GM12878 (cell line): ENCODE measurements at regions not wholly inside any gene's neighbourhood (a gene's known extent, or its start where the extent isn't known, plus 50 kb on each side); places are given as distances from the start of the nearest gene placed in this dataset.

Experiments
- ATAC-seq: fragments of 200-7000 bp; cut with Tn5 transposase; 3 replicates; pipeline ENCODE4 v1.9.1; 2020; ENCODE audit warnings: mild to moderate bottlenecking, moderate library complexity
- BruUV-seq: library from RNA; stranded (reverse); fragments of 400-500 nt; replicated peaks from 2 replicates; lab custom pipeline; 2021; lab: Mats Ljungman, UMichigan
- CTCF ChIA-PET: fragments of 300-600 bp; sonication (Branson Sonifier 250); formaldehyde crosslinking; extraction: SDS; loops from one replicate; lab custom pipeline; 2021; ENCODE audit warnings: inconsistent platforms; lab: Yijun Ruan, JAX
- POLR2A ChIA-PET: fragments of 350-600 bp; formaldehyde crosslinking; extraction: SDS; loops from one replicate; lab custom pipeline; 2021; ENCODE audit warnings: inconsistent platforms; lab: Charles Lee
- RAD21 ChIA-PET: fragments of 300-600 bp; sonication (Branson Sonifier 250); formaldehyde crosslinking; loops from one replicate; lab custom pipeline; 2023; ENCODE audit warnings: antibody characterized with exemption; ENCODE audit not compliant: unreplicated experiment; lab: Charles Lee
- SMC1A ChIA-PET: fragments of 300-600 bp; sonication (Branson Sonifier 250); formaldehyde crosslinking; loops from one replicate; lab custom pipeline; 2023; ENCODE audit not compliant: unreplicated experiment, uncharacterized antibody; lab: Charles Lee
- DNase-seq: peaks from one replicate; pipeline ENCODE4 v3.0.0-alpha.2; 2011; ENCODE audit warnings: low read depth, low spot score
- FAIRE-seq: peaks from 3 replicates; lab custom pipeline; 2011; peaks lifted over from hg19 to GRCh38; lab: Jason Lieb, UNC
- H2AFZ ChIP-seq: 2 replicates; pipeline ENCODE4 v1.6.0; 2011; ENCODE audit warnings: low read depth, low read length, control low read depth; ENCODE audit not compliant: control insufficient read depth
- H3K27ac ChIP-seq: 2 replicates; pipeline ENCODE4 v1.5.1; 2011; ENCODE audit warnings: control low read depth; ENCODE audit not compliant: control insufficient read depth, insufficient read depth
- H3K27me3 ChIP-seq, 2 experiments: replicated peaks in 1 of 2; 2 replicates each; pipeline versions ENCODE4 v1.6.0 to v1.6.1; 2011; ENCODE audit warnings: low read length in 1 of 2; ENCODE audit not compliant: control insufficient read depth in 2 of 2, insufficient read depth in 2 of 2
- H3K36me3 ChIP-seq, 2 experiments: 2 replicates each; pipeline ENCODE4 v1.5.1; 2011; ENCODE audit warnings: low read length in 1 of 2; ENCODE audit not compliant: control insufficient read depth in 2 of 2, insufficient read depth in 2 of 2
- H3K4me1 ChIP-seq: 2 replicates; pipeline ENCODE4 v1.6.1; 2011; ENCODE audit warnings: mild to moderate bottlenecking, low read length, moderate library complexity, mixed read lengths; ENCODE audit not compliant: control insufficient read depth, insufficient read depth
- H3K4me2 ChIP-seq: 2 replicates; pipeline ENCODE4 v1.6.0; 2011; ENCODE audit warnings: control low read depth; ENCODE audit not compliant: control insufficient read depth, insufficient read depth
- H3K4me3 ChIP-seq: fragments of 200-600 bp; sonication (generic); 2 replicates; pipeline ENCODE4 v1.5.1; 2016
- H3K79me2 ChIP-seq: 2 replicates; pipeline ENCODE4 v1.6.0; 2011; ENCODE audit warnings: low read length; ENCODE audit not compliant: control insufficient read depth, insufficient read depth
- H3K9ac ChIP-seq: 2 replicates; pipeline ENCODE4 v1.8.0; 2011; ENCODE audit warnings: low read length, control low read depth, mixed read lengths; ENCODE audit not compliant: control insufficient read depth, insufficient read depth
- H3K9me3 ChIP-seq: replicated peaks from 3 replicates; pipeline ENCODE4 v1.5.1; 2011; ENCODE audit warnings: mild to moderate bottlenecking, low read length; ENCODE audit not compliant: control insufficient read depth, insufficient read depth
- H4K20me1 ChIP-seq: 2 replicates; pipeline ENCODE4 v1.6.0; 2011; ENCODE audit not compliant: control insufficient read depth, insufficient read depth
- CBX3 ChIP-seq: fragments of 200-600 bp; sonication (generic); IDR thresholded peaks from 2 replicates; pipeline ENCODE4 v1.6.1; 2016; ENCODE audit warnings: low read depth, borderline replicate concordance
- CTCF ChIP-seq, 3 experiments: IDR thresholded peaks in 2 of 3; conservative IDR thresholded peaks in 1 of 3; 2 replicates each; pipeline ENCODE4 v1.5.1; 2011; ENCODE audit warnings: low read depth in 3 of 3, low read length in 3 of 3, mild to moderate bottlenecking in 3 of 3, control low read depth in 2 of 3, moderate library complexity in 2 of 3, inconsistent platforms in 1 of 3, mixed read lengths in 1 of 3; ENCODE audit not compliant: control insufficient read depth in 2 of 3, insufficient read depth in 1 of 3; ENCODE audit errors: extremely low read depth in 1 of 3
- DPF2 ChIP-seq: fragments of 450-650 bp; IDR thresholded peaks from 2 replicates; pipeline ENCODE4 v1.6.1; 2017; ENCODE audit warnings: mild to moderate bottlenecking
- EGR1 ChIP-seq, 2 experiments: IDR thresholded peaks; 1 replicate in 1 of 2; 2 replicates in 1 of 2; pipeline ENCODE4 v1.6.1; 2011 to 2012; ENCODE audit warnings: low read depth in 2 of 2, low read length in 2 of 2, borderline replicate concordance in 1 of 2, mild to moderate bottlenecking in 1 of 2, moderate library complexity in 1 of 2
- IKZF1 ChIP-seq: fragments of 450-650 bp; conservative IDR thresholded peaks from 2 replicates; pipeline ENCODE4 v1.6.1; 2017; ENCODE audit warnings: antibody characterized with exemption, mild to moderate bottlenecking
- MEF2A ChIP-seq: IDR thresholded peaks from 2 replicates; pipeline ENCODE4 v1.6.1; 2011; ENCODE audit warnings: low read depth, mild to moderate bottlenecking, low read length, moderate library complexity; ENCODE audit not compliant: insufficient read depth
- NFIC ChIP-seq: IDR thresholded peaks from 2 replicates; pipeline ENCODE4 v1.6.1; 2012; ENCODE audit warnings: low read depth, mild to moderate bottlenecking, inconsistent platforms, low read length, moderate library complexity
- NR2C1 ChIP-seq: fragments of 450-650 bp; IDR thresholded peaks from 2 replicates; pipeline ENCODE4 v1.6.1; 2017; ENCODE audit warnings: antibody characterized with exemption, mild to moderate bottlenecking, moderate library complexity
- PML ChIP-seq: IDR thresholded peaks from 2 replicates; pipeline ENCODE4 v1.6.1; 2012; ENCODE audit warnings: low read length, inconsistent platforms
- RAD51 ChIP-seq: fragments of 450-650 bp; IDR thresholded peaks from 2 replicates; pipeline ENCODE4 v1.6.1; 2016; ENCODE audit warnings: moderate library complexity, mild to moderate bottlenecking, inconsistent platforms
- RB1 ChIP-seq: fragments of 450-650 bp; formaldehyde crosslinking; IDR thresholded peaks from 2 replicates; pipeline ENCODE4 v1.6.1; 2017; ENCODE audit warnings: mild to moderate bottlenecking, borderline replicate concordance
- YBX1 ChIP-seq: fragments of 450-650 bp; IDR thresholded peaks from 2 replicates; pipeline ENCODE4 v1.6.1; 2016; ENCODE audit warnings: antibody characterized with exemption
- YY1 ChIP-seq: IDR thresholded peaks from 2 replicates; pipeline ENCODE4 v1.6.1; 2011; ENCODE audit warnings: low read depth, mild to moderate bottlenecking, low read length
- ZSCAN29 ChIP-seq: fragments of 450-650 bp; IDR thresholded peaks from 2 replicates; pipeline ENCODE4 v1.6.1; 2017; ENCODE audit warnings: mild to moderate bottlenecking, moderate library complexity
- WGBS: methylation state at CpG from one replicate; pipeline ENCODE4 v1.1.6; 2016; ENCODE audit warnings: low lambda C conversion rate; ENCODE audit not compliant: insufficient replicate concordance, insufficient coverage; ENCODE audit errors: missing lambda C conversion rate; 5-methylcytosine and 5-hydroxymethylcytosine counted together
- in situ Hi-C: fragments of 300-500 bp; cut with MboI; formaldehyde crosslinking; loops from 9 replicates; pipeline ENCODE4 v1.14.3; 2018; ENCODE audit warnings: mixed read lengths
- intact Hi-C: fragments of 100-400 bp; cut with micrococcal nuclease; formaldehyde crosslinking; loops from one replicate; pipeline ENCODE4 v1.14.2; 2022; ENCODE audit not compliant: unreplicated experiment
- TF ChIP-seq, protein P1 (sequence below): fragments of 450-650 bp; IDR thresholded peaks from 2 replicates; pipeline ENCODE4 v1.6.1; 2014; ENCODE audit warnings: mild to moderate bottlenecking

DNA sequence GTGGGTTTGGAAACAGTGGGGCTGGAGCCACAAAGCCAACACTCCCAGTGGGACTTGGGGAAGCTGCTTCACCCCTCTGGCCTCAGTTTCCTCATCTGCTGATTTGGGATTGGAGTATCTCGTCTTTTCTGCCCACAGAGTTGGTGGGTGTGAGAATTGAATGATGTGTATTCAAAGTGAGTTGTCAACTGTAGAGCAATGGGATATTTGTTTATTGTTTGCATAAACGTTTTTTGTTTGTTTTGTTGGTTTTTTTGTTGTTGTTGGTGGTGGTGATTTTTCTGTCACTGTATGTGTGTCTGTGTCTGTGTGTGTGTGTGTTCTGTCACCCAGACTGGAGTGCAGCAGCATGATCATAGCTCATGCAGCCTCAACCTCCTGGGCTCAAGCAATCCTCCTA, 542.0 kb downstream of the MIAT start:
- no peak overlapping the region for H3K4me2 ChIP-seq
- no peak overlapping the region for H2AFZ ChIP-seq
- FAIRE-seq: no peak
- H3K4me1 ChIP-seq: no peaks in the 10 kb centered on the region
- H3K4me3 ChIP-seq: no peak overlapping the region
- no peak overlapping the region for H3K27ac ChIP-seq
- RAD21 ChIA-PET: no interaction called here
- H3K27me3 ChIP-seq: no peaks in the 10 kb centered on the region
- POLR2A ChIA-PET: no interaction called here
- WGBS: 3% methylated on average over 2 of the region's 2 CpGs
- CTCF ChIA-PET: no interaction called here
- in situ Hi-C loops: no loop called here
- SMC1A ChIA-PET: no interaction called here
- H4K20me1 ChIP-seq: no peaks in the 10 kb centered on the region
- no peak for DNase-seq
- no TSS peak for BruUV-seq
- no peak for TF ChIP-seq DPF2
- TF ChIP-seq IKZF1: no peak
- TF ChIP-seq EGR1 (IDR thresholded peaks at IDR 0.05; ENCODE audit: borderline replicate concordance in 1 of 2, low read depth in 2 of 2, low read length in 2 of 2): no peak
- TF ChIP-seq MEF2A: no peak
- no peak for TF ChIP-seq CTCF (IDR thresholded peaks at IDR 0.05 in 2 of 3, conservative IDR thresholded peaks at IDR 0.05 in 1 of 3; ENCODE audit: control insufficient read depth in 2 of 3, extremely low read depth in 1 of 3, insufficient read depth in 1 of 3, low read depth in 3 of 3, low read length in 3 of 3)
- TF ChIP-seq CBX3: no peak
- TF ChIP-seq NR2C1: no peak
- TF ChIP-seq ZSCAN29: no peak
- no peak for TF ChIP-seq YBX1
- TF ChIP-seq RAD51: no peak
- TF ChIP-seq PML: no peak
- TF ChIP-seq RB1: no peak
- TF ChIP-seq, protein P1, sequence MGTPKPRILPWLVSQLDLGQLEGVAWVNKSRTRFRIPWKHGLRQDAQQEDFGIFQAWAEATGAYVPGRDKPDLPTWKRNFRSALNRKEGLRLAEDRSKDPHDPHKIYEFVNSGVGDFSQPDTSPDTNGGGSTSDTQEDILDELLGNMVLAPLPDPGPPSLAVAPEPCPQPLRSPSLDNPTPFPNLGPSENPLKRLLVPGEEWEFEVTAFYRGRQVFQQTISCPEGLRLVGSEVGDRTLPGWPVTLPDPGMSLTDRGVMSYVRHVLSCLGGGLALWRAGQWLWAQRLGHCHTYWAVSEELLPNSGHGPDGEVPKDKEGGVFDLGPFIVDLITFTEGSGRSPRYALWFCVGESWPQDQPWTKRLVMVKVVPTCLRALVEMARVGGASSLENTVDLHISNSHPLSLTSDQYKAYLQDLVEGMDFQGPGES: no peak
- TF ChIP-seq YY1: no peak
- no peak for TF ChIP-seq NFIC
- H3K79me2 ChIP-seq: no peaks in the 10 kb centered on the region
- ATAC-seq: no peak
- H3K9ac ChIP-seq: no peak overlapping the region
- H3K9me3 ChIP-seq: no peaks in the 10 kb centered on the region; the same call in 2 of the 3 replicates
- H3K36me3 ChIP-seq: no peaks in the 10 kb centered on the region
- intact Hi-C loops: no loop called here
